Neural progenitor cell (in vitro differentiated cells): ENCODE measurements at regions not wholly inside any gene's neighbourhood (a gene's known extent, or its start where the extent isn't known, plus 50 kb on each side); places are given as distances from the start of the nearest gene placed in this dataset.

Experiments used
- DNase-seq: peaks from one replicate; pipeline ENCODE4 v3.0.0-alpha.2; 2016; ENCODE audit warnings: low spot score
- H2AFZ ChIP-seq: fragments of 200-600 bp; sonication (generic); replicated peaks from 2 replicates; pipeline ENCODE4 v1.6.1; 2016; ENCODE audit warnings: antibody characterized with exemption
- H3F3A ChIP-seq: fragments of 200-600 bp; sonication (generic); 2 replicates; pipeline ENCODE4 v1.6.1; 2016; ENCODE audit warnings: antibody characterized with exemption, low read depth
- H3K27ac ChIP-seq: fragments of 200-600 bp; sonication (generic); 2 replicates; pipeline ENCODE4 v1.5.1; 2016; ENCODE audit warnings: mild to moderate bottlenecking
- H3K27me3 ChIP-seq: fragments of 200-600 bp; sonication (generic); 2 replicates; pipeline ENCODE4 v1.6.1; 2016; ENCODE audit warnings: mild to moderate bottlenecking, moderate library complexity
- H3K36me3 ChIP-seq: fragments of 200-600 bp; sonication (generic); 2 replicates; pipeline ENCODE4 v1.5.1; 2016
- H3K4me1 ChIP-seq: fragments of 200-600 bp; sonication (generic); 2 replicates; pipeline ENCODE4 v1.6.1; 2016; ENCODE audit warnings: mixed run types
- H3K4me2 ChIP-seq: fragments of 200-600 bp; sonication (generic); 2 replicates; pipeline ENCODE4 v1.6.1; 2016
- H3K4me3 ChIP-seq: fragments of 200-600 bp; sonication (generic); 2 replicates; pipeline ENCODE4 v1.5.1; 2016
- H3K79me2 ChIP-seq: fragments of 200-600 bp; sonication (generic); 2 replicates; pipeline ENCODE4 v1.6.1; 2016; ENCODE audit warnings: low read depth
- H3K9ac ChIP-seq: fragments of 200-600 bp; sonication (generic); 2 replicates; pipeline ENCODE4 v1.6.1; 2016
- H3K9me3 ChIP-seq: fragments of 200-600 bp; sonication (generic); 2 replicates; pipeline ENCODE4 v1.5.1; 2016; ENCODE audit warnings: low read depth
- H4K20me1 ChIP-seq: fragments of 200-600 bp; sonication (generic); 2 replicates; pipeline ENCODE4 v1.6.1; 2016; ENCODE audit warnings: low read depth
- H3K27ac Mint-ChIP-seq: 3 replicates; pipeline ENCODE4 v1.8.0; 2021; ENCODE audit warnings: mixed read lengths
- H3K27me3 Mint-ChIP-seq: 2 replicates; pipeline ENCODE4 v1.8.0; 2022; ENCODE audit warnings: low read depth, mild to moderate bottlenecking, inconsistent platforms, moderate library complexity, mixed read lengths; ENCODE audit not compliant: insufficient read depth
- H3K36me3 Mint-ChIP-seq: 3 replicates; pipeline ENCODE4 v1.8.0; 2021; ENCODE audit warnings: mixed read lengths
- H3K4me1 Mint-ChIP-seq: 3 replicates; pipeline ENCODE4 v1.8.0; 2021; ENCODE audit warnings: mixed read lengths
- H3K4me3 Mint-ChIP-seq: 3 replicates; pipeline ENCODE4 v1.8.0; 2021; ENCODE audit warnings: mild to moderate bottlenecking, moderate library complexity, mixed read lengths
- H3K9me3 Mint-ChIP-seq: 3 replicates; pipeline ENCODE4 v1.8.0; 2020; ENCODE audit warnings: mixed read lengths
- EZH2 ChIP-seq: fragments of 200-600 bp; sonication (generic); IDR thresholded peaks from 2 replicates; pipeline ENCODE4 v1.6.1; 2017; ENCODE audit warnings: antibody characterized with exemption, mild to moderate bottlenecking, moderate library complexity
- EZH2phosphoT487 ChIP-seq: fragments of 200-600 bp; sonication (generic); IDR thresholded peaks from 2 replicates; pipeline ENCODE4 v1.6.1; 2017; ENCODE audit warnings: antibody characterized with exemption
- TF ChIP-seq, protein P1 (sequence below): fragments of 200-600 bp; sonication (generic); IDR thresholded peaks from 2 replicates; pipeline ENCODE4 v1.5.1; 2017; ENCODE audit warnings: antibody characterized with exemption, mild to moderate bottlenecking

GRCh38 chr12:116406529-116406928, 129.0 kb upstream of the MED13L start:
- no peak overlapping the region for H3K4me3 Mint-ChIP-seq
- Histone ChIP-seq H4K20me1 (no peaks in the 10 kb centered on the region), H3K4me1 (peaks cover 3% of the 10 kb centered on the region), H3K79me2 (no peaks in the 10 kb centered on the region), H2AFZ (no peak overlapping the region), H3K36me3 (no peaks in the 10 kb centered on the region), H3K9me3 (no peaks in the 10 kb centered on the region), H3K4me3 (no peak overlapping the region), H3K27me3 (no peaks in the 10 kb centered on the region), H3K4me2 (no peak overlapping the region), H3K27ac (no peak overlapping the region), H3F3A (no peaks in the 10 kb centered on the region), H3K9ac (no peak overlapping the region)
- TF ChIP-seq, protein P1, sequence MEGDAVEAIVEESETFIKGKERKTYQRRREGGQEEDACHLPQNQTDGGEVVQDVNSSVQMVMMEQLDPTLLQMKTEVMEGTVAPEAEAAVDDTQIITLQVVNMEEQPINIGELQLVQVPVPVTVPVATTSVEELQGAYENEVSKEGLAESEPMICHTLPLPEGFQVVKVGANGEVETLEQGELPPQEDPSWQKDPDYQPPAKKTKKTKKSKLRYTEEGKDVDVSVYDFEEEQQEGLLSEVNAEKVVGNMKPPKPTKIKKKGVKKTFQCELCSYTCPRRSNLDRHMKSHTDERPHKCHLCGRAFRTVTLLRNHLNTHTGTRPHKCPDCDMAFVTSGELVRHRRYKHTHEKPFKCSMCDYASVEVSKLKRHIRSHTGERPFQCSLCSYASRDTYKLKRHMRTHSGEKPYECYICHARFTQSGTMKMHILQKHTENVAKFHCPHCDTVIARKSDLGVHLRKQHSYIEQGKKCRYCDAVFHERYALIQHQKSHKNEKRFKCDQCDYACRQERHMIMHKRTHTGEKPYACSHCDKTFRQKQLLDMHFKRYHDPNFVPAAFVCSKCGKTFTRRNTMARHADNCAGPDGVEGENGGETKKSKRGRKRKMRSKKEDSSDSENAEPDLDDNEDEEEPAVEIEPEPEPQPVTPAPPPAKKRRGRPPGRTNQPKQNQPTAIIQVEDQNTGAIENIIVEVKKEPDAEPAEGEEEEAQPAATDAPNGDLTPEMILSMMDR, result no peak
- TF ChIP-seq EZH2phosphoT487, result no peak
- TF ChIP-seq EZH2, result no peak
- peaks cover 13% of the 10 kb centered on the region for H3K4me1 Mint-ChIP-seq
- no peak for DNase-seq
- peaks cover 15% of the 10 kb centered on the region for H3K27me3 Mint-ChIP-seq
- no peaks in the 10 kb centered on the region for H3K36me3 Mint-ChIP-seq
- H3K27ac Mint-ChIP-seq, result peak overlapping the region; percentile 24
- no peaks in the 10 kb centered on the region for H3K9me3 Mint-ChIP-seq

DNA sequence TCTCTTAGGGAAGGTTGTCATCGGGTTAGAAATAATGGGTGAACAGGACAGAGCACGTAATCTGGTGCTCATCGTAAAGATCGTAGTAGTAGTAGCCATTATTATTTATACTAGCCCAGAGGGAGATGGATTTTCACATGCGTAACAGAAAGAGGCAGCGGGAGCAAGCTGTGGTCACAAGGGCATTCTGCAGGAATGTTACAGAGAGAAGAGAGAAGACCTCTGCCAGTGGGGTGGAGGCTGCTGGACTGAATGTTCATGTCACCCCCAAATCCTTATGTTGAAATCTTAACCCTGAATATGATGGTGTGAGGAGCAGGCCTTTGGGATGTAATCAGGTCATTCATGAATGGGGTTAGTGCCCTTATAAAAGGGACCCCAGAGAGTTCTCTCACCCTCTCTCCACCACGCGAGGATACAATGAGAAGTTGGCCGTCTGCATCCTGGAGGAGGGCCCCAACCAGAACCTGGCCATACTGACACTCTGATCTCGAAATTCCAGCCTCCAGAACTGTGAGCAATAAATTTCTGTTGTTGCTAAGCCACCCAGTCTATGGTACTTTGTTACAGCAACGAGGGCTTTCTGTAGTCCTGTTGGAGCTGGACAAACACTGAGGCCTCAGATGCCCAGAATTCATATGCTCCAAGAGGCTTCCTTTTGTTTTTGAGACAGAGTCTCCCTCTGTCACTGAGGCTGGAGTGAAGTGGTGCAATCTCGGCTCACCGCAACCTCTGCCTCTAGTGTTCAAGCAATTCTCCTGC, 131.2 kb upstream of the MED13L start:
- no peak overlapping the region for H3K9ac ChIP-seq
- H3K4me2 ChIP-seq, result no peak overlapping the region
- Mint-ChIP-seq H3K27me3 (peaks cover 9% of the 10 kb centered on the region), H3K27ac (no peak overlapping the region), H3K4me3 (no peak overlapping the region), H3K4me1 (peaks cover 13% of the 10 kb centered on the region), H3K9me3 (no peaks in the 10 kb centered on the region), H3K36me3 (no peaks in the 10 kb centered on the region)
- TF ChIP-seq EZH2, result no peak
- no peak for TF ChIP-seq EZH2phosphoT487
- TF ChIP-seq, protein P1, result no peak
- no peaks in the 10 kb centered on the region for H3F3A ChIP-seq
- DNase-seq, result no peak
- no peaks in the 10 kb centered on the region for H3K36me3 ChIP-seq
- H3K4me1 ChIP-seq, result peaks cover 3% of the 10 kb centered on the region
- H3K79me2 ChIP-seq, result no peaks in the 10 kb centered on the region
- no peak overlapping the region for H2AFZ ChIP-seq
- no peaks in the 10 kb centered on the region for H3K9me3 ChIP-seq
- H3K27ac ChIP-seq, result no peak overlapping the region
- no peaks in the 10 kb centered on the region for H3K27me3 ChIP-seq
- no peaks in the 10 kb centered on the region for H4K20me1 ChIP-seq
- no peak overlapping the region for H3K4me3 ChIP-seq

- Histone ChIP-seq H3K27me3 (no peaks in the 10 kb centered on the region), H4K20me1 (no peaks in the 10 kb centered on the region), H3K27ac (no peak overlapping the region), H3K4me2 (no peak overlapping the region), H3K9me3 (no peaks in the 10 kb centered on the region), H3K36me3 (no peaks in the 10 kb centered on the region), H3K9ac (no peak overlapping the region), H2AFZ (no peak overlapping the region), H3K4me1 (peaks cover 12% of the 10 kb centered on the region), H3F3A (peaks cover 27% of the 10 kb centered on the region), H3K79me2 (no peaks in the 10 kb centered on the region), H3K4me3 (no peak overlapping the region)
- DNase-seq, result no peak
- Mint-ChIP-seq H3K4me3 (no peak overlapping the region), H3K9me3 (no peaks in the 10 kb centered on the region), H3K27ac (no peak overlapping the region), H3K27me3 (peaks cover 4% of the 10 kb centered on the region), H3K36me3 (no peaks in the 10 kb centered on the region), H3K4me1 (peaks cover 8% of the 10 kb centered on the region)
- no peak for TF ChIP-seq EZH2
- no peak for TF ChIP-seq EZH2phosphoT487
- TF ChIP-seq, protein P1, result no peak
These were observed 134.5 kb upstream of the MED13L start for GRCh38 chr12:116411977-116412376.
